T-helper 1 cell treated with Interleukin-12 subunit alpha and Interleukin-12 subunit beta and Interleukin-4 antibody, amounts not matched to agents 30 ng/mL and 1 ng/mL, for 36 hours (primary cell): ENCODE measurements at regions not wholly inside any gene's neighbourhood (a gene's known extent, or its start where the extent isn't known, plus 50 kb on each side); places are given as distances from the start of the nearest gene placed in this dataset.
"Not testable (repeated sequence)": the region's sequence is repeated elsewhere in the genome, so short reads cannot be mapped to it uniquely, and the experiment has no call there.

Source experiments
- intact Hi-C: fragments of 100-400 bp; cut with micrococcal nuclease; formaldehyde crosslinking; loops from one replicate; pipeline ENCODE4 v1.15.1; 2024

DNA sequence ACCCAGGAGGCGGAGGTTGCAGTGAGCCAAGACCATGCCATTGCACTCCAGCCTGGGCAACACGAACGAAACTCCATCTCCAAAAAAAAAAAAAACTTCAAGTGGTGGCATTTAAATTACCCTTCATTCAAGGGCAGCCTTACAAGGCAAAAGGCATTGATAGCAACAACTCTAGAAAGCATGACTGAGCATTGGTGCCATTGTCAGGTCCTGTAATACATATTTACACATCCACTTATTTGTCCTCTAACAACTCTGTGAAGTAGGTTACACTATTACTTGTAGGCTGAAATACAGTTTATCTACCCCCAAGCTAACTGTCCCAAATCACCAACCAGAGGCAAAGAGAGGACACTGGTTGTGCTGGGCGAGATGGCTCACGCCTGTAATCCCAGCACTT lies 52.7 kb upstream of the LARP1 start:
- intact Hi-C loops: no loop called here

DNA sequence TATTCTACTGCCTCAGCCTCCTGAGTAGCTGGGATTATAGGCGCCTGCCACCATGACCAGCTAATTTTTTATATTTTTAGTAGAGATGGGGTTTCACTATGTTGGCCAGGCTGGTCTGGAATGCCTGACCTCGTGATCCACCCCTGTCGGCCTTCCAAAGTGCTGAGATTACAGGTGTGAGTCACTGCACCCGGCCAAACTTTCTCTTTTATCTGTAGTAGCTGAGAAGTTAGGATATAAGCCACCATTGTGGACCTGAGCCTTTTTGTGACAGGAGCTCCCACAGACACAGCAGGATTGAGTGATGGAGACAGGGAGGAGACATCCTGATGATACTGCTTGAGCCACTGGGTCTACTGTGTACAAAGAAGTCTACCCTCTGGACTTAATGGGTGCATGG lies 53.5 kb upstream of the LARP1 start:
- intact Hi-C loops: not testable (repeated sequence)

DNA sequence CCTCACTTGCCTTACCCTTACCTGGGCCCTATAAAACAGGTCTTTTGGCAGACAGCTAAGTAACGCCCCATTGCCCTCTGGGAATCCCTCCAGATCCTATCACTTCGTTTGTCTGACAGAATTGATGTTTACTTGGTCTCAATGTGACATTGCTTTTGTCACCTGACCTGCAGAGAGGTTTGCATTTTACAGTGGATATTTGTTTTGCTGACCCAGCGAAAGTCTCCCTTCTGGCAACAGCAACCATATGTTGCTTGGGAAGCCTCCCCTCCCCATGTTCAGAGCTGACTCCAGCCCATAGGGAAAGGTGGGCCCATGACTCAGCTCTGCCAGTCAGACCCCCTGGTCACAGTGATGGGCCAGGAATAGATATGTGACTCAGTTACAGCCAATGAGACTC lies 54.0 kb upstream of the LARP1 start:
- intact Hi-C loops: no loop called here

DNA sequence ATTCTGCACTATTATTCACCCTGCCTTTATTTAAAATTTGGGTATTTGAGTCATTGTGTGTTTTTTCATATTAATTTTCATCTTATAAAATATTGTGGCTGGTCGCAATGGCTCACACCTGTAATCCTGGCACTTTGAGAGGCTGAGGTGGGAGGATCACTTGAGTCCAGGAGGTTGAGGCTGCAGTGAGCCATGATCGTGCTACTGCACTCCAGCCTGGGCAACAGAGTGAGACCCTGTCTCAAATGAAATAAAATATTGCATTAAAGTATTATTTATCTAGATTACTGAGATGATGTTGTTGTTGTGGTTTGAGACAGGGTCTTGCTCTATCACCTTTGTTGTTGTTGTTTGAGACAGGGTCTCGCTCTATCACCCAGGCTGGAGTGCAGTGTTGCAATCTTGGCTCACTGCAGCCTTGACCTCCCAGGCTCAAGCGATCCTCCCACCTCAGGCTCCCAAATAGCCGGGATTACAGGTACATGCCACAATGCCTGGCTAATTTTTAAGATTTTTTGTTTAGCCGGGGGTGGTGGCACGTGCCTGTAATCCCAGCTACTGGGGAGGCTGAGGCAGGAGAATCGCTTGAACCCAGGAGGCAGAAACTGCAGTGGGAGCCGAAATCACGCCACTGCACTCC lies 54.8 kb upstream of the LARP1 start:
- intact Hi-C loops: not testable (repeated sequence)

DNA sequence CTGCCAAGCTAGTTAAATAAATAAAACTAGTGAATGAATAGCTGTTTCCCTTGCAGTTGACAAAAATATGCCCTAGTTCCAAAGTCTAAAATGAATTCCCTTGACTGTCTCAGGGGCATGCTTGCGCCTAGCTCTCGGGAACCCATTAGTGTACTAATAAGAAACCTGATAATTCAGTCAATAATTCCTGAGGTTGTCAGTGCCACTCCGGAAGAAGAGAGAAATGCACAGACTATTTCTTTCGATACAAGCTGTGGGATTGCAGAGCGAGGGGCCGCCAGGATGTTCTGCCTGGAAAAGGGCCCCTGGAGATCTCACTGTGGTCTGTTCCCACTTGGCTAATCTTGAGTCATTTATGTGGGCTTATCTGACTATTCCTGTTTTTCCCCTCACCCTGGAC lies 56.4 kb upstream of the LARP1 start:
- intact Hi-C loops: no loop called here

DNA sequence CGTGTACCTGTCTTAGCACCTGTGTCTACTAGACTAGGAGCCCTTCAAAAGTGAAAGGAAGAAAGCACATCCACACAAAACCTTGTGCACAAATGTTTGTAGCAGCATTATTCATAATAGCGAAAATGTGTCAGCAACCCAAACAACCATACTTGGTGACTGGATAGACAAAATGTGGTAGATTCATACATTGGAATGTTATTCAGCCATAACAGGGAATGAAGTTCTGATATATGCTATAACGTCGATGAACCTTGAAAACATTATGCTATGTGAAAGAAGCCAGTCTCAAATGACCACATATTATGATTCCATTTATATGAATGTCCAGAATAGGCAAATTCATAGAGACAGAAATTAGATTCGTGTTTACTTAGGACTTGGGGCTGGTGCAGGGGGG lies 57.8 kb upstream of the LARP1 start:
- intact Hi-C loops: no loop called here

DNA sequence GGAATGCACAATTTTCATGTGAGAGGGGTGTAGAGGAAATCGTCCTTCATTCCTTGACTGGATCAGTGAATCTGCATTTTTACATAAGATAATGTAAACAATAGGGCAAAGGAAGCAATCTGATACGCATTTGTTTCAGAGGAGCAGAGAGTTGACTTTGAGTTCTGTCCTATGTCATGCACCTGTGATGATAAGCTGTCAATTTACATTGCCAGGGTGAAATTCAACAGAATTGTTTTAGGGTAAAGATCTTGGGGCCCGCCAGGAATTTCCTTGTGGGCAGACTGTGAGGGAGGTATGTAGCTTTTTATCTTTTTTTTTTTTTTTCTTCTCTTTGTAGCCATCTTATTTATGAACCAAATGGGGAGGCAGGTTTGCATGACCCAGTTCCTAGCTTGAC lies 58.3 kb upstream of the LARP1 start:
- intact Hi-C loops: no loop called here

DNA sequence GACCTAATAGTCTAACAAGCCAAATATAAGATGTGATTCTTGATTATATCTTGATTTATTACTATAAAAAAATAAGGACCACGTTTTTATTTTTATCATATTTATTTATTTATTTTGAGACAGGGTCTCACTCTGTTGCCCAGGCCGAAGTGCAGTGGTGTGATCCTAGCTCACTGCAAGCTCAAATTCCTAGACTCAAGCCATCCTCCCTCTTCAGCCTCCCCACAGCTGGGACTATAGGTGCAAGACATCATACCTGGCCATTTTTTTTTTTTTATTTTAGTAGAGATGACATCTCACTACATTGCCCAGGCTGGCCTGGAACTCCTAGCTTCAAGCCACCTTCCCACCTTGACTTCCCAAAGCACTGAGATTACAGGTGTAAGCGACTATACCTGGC lies 61.0 kb upstream of the LARP1 start:
- intact Hi-C loops: no loop called here

DNA sequence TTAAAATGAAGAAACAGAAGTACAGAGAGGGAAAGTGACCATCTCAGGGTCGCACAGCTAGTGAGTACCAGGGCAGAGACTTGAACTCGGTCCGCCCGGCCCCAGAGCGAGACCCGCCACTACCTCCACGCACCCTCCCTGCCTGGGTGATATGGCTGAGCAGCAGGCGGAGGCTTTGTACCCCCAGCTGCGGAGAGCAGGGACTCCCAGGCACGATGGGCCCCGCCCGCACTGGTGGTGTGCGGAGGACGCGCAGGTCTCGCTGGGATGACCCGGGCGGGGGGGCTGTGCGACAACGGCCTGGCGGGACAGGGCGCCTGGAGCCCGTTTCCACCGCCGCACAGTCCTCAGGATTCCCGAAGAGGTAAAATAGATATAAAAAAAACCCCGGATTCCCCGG lies 64.7 kb upstream of the LARP1 start:
- intact Hi-C loops: no loop called here

DNA sequence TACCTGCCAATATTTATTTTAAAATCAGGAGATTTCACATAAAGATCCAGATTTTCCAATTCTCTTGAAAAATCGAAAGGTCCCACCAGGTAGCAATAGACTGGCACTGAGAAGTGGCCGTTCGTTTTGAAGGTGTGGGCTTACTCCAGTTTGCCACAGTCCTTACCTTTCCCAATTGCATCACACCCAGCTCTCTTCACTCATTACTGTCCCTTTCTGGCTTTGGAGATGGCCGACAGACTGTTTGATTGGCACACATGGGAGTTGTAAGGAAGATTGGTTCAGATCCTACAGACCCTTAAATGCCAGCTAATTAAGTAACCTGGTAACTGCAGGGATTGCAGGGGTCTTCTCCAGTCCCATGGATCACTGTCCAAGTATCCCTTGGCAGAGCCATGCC lies 68.7 kb upstream of the LARP1 start:
- intact Hi-C loops: no loop called here

DNA sequence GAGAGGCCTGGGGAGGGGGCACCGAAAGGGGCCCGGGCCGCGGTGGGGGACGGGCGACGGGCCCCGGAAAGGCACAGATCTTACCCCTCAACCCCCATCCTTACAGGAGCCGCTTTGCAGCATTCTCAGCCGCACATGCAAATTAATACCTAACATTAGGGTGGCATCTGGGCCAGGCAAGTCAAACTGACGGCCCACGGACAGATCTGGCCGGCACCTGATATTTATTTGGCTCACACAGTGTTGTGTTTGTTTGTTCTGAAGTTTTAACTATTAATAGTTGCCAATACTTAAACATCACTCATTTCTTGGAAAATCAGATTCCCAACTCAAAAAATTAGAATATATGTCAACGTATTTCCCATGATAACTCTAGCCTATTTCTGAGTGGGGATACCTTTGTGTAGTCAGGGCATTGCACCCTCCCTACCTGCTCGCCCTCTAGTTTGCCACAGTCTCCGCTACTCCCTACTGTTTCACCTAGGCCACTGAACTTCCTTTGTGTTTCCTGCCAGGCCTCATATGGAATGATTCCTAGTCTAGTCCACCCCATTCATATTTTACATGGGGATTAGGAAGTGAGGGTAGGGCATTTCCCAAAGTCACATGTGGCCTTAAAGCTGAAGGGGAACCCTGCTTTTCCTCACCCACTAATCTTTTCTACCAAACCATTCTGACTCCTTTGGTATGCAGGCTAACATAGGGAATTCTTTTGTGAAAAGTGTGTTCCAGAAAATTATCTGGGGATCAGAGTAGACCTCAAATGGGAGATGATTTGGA lies 71.9 kb upstream of the LARP1 start:
- intact Hi-C loops: loop anchor here (1.0 kb wide), 1 partner anchor 71 kb away; no protein-coding TSS in a partner anchor

DNA sequence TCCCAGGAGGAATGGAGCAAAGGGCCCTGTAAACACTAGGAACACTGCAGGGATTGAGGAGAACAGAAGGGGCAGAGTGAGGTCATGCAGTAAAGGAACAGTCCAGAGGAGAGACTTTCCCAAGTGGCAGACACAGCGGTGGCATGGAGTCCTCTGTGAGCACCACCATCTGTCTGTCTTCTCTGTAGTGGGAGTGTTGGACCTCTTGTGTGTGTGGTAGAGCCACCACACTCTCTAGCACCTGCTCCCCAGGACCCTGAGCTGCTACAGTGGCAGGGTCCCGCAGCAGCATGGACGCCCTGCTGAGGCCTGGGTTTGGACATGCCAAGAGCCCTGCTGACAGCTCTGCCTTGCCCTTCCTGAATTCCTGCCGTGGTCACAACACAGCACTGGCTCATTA lies 75.7 kb upstream of the LARP1 start:
- intact Hi-C loops: no loop called here

DNA sequence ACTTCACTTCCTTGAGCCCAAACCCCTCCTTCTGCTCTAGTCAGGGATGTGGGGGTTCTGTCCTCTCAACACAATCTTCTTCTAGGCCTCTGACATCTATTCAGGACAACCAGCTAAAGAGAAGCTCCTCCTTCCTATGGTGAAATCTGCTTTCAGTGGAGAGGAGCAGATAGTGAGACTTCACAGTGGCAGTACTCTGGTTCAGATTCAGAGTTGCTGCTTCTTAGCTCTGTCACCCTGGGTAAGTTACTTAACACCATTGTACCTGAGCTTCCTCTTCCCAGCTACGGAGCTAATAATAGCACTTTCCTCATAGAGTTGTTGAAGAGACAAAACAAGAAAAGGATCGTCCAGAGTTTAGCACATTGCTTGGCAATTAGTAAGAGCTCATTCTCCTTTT lies 77.3 kb upstream of the LARP1 start:
- intact Hi-C loops: no loop called here

DNA sequence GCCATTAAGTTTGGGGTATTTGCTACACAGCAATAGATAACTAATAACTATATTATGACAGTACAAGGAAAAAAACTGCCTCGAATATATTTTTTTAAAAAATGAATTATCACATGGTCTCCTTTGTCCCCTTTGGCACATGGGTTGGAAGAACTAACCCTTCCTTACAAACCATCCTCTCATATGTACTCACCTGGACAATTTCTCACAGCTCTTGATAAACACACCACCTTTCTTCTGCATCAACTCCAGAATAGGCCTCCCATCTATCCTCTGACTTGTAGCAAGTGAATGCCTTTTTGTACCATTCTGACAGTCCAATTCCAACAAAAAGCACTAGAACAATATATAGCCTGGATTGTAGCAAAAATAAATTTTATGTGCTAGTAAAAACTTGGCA lies 78.7 kb upstream of the LARP1 start:
- intact Hi-C loops: no loop called here

DNA sequence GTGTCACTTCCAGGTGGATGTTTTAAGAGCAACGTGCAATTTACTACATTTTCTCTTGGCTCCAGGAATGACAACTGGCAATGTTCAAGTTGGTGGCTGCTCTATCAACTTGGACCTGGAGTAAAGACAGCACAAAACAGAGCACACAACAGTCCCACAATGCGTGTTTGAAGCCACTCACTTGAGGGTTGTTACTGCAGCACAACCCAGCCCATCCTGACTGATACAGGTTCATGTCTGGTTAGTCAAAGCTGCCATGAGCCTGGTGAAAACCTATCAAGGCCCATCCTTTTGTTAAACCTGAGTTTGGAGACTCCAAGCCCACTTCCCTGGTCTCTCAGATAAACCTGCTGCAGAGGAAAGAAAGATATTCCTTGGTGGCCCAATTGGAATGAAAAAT lies 81.1 kb upstream of the LARP1 start:
- intact Hi-C loops: no loop called here

DNA sequence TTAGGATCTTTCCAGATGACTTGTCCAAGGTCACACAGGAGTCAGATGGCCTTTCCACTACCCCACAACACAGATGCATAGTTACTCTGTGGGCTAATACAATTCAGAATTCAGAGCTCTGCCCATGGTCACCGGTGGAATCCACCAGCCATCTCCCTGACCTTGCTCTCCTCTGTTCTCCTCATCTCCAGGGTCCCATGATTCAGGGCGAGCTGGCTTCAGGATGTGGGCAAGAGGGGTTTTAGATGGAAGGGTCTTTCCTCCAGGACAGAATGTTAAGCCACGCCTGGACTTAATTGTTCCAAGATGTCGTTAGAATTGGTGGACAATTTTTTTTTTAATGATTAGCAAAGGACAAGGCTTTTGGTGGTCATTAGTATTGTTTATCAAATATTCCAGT lies 81.7 kb upstream of the LARP1 start:
- intact Hi-C loops: no loop called here

DNA sequence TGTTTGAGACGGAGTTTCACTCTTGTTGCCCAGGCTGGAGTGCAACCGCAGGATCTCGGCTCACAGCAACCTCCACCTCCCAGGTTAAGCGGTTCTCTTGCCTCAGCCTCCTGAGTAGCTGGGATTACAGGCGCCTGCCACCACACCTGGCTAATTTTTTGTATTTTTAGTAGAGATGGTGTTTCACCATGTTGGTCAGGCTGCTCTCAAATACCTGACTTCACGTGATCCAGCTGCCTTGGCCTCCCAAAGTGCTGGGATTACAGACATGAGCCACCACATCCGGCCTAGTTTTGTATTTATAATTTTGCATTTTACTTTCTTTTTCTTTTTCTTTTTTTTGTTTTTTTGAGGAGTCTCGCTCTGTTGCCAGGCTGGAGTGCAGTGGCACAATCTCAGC lies 85.3 kb upstream of the LARP1 start:
- intact Hi-C loops: not testable (repeated sequence)

DNA sequence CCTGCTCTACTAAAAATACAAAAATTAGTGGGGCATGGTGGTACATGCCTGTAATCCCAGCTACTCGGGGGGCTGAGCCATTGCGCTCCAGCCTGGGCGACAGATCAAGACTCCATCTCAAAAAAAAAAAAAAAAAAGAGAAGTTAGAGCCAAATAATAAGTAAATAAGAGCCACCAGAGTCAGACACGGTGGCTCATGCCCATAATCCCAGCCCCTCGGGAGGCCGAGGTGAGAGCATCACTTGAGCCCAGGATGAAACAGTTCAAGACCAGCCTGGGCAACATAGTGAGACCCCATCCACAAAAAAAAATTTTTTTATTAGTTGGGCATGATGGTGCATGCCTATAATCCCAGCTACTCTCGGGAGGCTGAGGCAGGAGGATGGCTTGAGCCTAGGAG lies 85.8 kb upstream of the LARP1 start:
- intact Hi-C loops: no loop called here

DNA sequence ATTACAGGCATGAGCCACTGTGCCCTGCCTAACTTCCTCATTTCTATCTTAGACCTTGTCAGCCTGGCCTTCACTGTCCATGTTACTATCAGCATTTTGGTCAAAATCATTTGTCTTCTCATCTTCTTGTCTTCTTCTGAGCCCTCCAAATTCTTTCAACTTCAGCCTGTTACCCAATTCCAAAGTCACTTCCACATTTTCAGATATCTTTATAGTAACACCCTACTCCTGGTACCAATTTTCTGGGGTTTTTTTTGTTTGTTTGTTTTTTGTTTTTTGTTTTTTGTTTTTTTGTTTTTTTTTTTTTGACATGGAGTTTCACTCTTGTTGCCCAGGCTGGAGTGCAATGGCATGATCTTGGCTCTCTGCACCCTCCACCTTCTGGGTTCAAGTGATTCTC lies 90.3 kb upstream of the LARP1 start:
- intact Hi-C loops: no loop called here

DNA sequence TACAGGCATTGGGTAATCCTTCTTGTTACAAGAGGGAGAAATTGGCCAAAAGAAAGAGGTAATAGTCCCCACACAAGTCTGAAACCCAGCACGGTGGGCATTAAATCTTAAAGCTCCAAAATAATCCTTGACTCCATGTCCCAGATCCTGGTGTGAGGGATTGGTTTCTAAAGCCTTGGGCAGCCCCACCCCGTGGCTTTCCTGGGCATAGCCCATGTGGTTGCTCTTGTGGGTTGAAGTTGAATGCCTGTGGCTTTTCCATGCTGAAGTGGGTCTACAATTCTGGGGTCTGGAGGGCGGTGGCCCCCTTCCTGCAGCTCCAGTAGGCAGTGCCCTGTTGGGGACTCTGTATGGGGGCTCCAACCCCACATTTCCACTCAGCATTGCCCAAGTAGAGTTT lies 91.8 kb upstream of the LARP1 start:
- intact Hi-C loops: no loop called here

DNA sequence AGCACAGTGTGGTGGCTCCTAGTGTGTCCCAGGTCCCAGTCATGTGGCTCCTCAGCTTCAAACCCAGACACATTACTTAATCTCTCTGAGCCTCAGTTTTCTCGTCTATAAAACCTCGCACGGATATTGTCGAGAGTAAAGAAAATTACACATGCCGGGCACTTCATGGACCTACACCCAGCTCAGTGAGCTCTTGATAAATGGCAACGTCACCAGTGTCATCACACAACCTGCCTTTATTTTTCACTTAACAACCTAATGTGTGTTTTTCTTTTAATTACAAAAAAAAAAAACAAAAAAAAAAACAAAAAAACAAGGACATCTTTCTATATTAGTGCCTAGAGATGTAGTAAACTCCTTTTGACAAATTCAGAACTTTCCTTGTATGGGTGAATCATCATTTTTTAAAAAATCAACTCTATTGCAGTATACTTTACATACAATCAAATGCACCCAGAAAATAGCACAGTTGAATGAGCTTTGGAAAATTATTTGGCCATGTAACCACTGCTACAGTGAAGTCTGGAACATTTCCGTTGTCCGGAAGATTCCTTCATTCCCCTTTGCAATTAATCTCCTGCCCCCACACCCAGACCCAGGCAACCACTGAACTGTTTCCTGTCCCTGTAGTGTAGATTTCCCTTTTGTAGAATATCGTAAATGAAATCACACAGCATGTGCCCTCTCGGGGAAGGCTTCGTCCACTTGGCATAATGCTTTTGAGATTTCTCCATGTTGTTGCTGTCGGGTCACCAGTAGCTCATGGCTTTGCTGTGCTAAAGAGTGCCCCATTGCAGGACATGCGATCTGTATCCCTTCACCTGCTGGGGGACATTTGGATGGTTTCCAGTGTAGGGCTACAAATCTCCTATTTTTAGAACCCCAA lies 100.4 kb upstream of the LARP1 start:
- intact Hi-C loops: loop anchor here (5.0 kb wide), 1 partner anchor 493 kb away; no protein-coding TSS in a partner anchor
